Sigmoid colon (tissue), 6 donors: ENCODE measurements at regions not wholly inside any gene's neighbourhood (a gene's known extent, or its start where the extent isn't known, plus 50 kb on each side); places are given as distances from the start of the nearest gene placed in this dataset.

ENCODE experiments used
- DNase-seq: peaks from one replicate; pipeline ENCODE4 v3.0.0-alpha.2; 2019
- H3K27ac ChIP-seq, 4 donors: fragments of 200-600 bp; sonication (generic); one replicate each; pipeline ENCODE4 v1.5.1; 2016 to 2019; ENCODE audit warnings: mild to moderate bottlenecking in 1 of 4
- H3K27me3 ChIP-seq, 3 donors: fragments of 200-600 bp; sonication (generic); one replicate each; pipeline ENCODE4 v1.5.1; 2019; ENCODE audit warnings: mild to moderate bottlenecking in 1 of 3
- H3K36me3 ChIP-seq, 4 donors: fragments of 200-600 bp; sonication (generic); one replicate each; pipeline ENCODE4 v1.5.1; 2016 to 2019
- H3K4me1 ChIP-seq, 4 donors: fragments of 200-600 bp; sonication (generic); one replicate each; pipeline ENCODE4 v1.5.1; 2017 to 2019
- H3K4me3 ChIP-seq, 4 donors: fragments of 200-600 bp; sonication (generic); one replicate each; pipeline ENCODE4 v1.5.1; 2017 to 2019; ENCODE audit warnings: mild to moderate bottlenecking in 2 of 4, moderate library complexity in 1 of 4
- H3K9me3 ChIP-seq, 4 donors: fragments of 200-600 bp in 3 of 4; sonication (generic) in 3 of 4; one replicate each; pipeline versions ENCODE4 v1.5.1 to v1.6.1; 2013 to 2019
- EP300 ChIP-seq, 4 donors: sonication (generic); formaldehyde crosslinking; IDR thresholded peaks; one replicate each; pipeline ENCODE4 v1.6.1; 2017; ENCODE audit warnings: antibody characterized with exemption in 4 of 4
- POLR2A ChIP-seq, 2 donors: fragments of 450-650 bp; IDR thresholded peaks; one replicate each; pipeline ENCODE4 v1.6.1; 2016; ENCODE audit warnings: antibody characterized with exemption in 2 of 2, mild to moderate bottlenecking in 2 of 2, moderate library complexity in 2 of 2
- POLR2AphosphoS5 ChIP-seq, 4 donors: sonication (generic); formaldehyde crosslinking; IDR thresholded peaks; one replicate each; pipeline ENCODE4 v1.6.1; 2017; ENCODE audit warnings: antibody characterized with exemption in 4 of 4
- WGBS, 2 donors: extraction: QIAGEN DNeasy Blood & Tissue Kit; methylation state at CpG; one replicate each; pipeline ENCODE4 v1.1.7; 2013; 5-methylcytosine and 5-hydroxymethylcytosine counted together
- intact Hi-C: fragments of 100-400 bp; cut with DNase I; formaldehyde crosslinking; loops from one replicate; pipeline ENCODE4 v1.15.1; 2023
- TF ChIP-seq, protein P1 (sequence below), 4 experiments: fragments of 450-650 bp in 3 of 4; fragments of 200-600 bp in 1 of 4; IDR thresholded peaks; one replicate each; pipeline ENCODE4 v1.5.1; 2016 to 2019; ENCODE audit warnings: antibody characterized with exemption in 4 of 4, mild to moderate bottlenecking in 3 of 4, moderate library complexity in 2 of 4
- donor health status: healthy with polysubstance abuse.
- donor health status: healthy.

DNA sequence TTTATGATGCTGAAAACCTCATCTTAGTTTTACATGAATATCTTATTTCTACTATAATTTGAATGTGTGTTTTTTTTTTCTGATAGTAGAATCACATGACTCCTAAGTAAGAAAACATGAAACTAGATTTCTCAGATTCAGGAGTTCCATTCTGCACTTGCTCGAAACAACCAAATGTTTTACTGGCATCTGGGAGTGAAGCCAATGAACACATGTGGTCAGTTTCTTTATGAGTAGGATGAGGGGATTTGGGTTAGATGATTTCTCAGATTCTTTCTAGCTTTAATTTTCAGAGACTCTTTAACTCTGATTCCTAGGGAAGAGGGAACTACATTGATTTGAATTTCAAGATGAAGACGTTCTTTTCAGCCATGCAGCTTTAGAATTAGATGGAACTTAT lies 225.0 kb upstream of the NT5C1B start:
- Histone ChIP-seq H3K27me3 (no peaks in the 10 kb centered on the region), H3K9me3 (no peaks in the 10 kb centered on the region), H3K4me3 (no peak overlapping the region), H3K36me3 (no peaks in the 10 kb centered on the region), H3K27ac (no peak overlapping the region), H3K4me1 (no peaks in the 10 kb centered on the region)
- DNase-seq = no peak
- TF ChIP-seq, protein P1, sequence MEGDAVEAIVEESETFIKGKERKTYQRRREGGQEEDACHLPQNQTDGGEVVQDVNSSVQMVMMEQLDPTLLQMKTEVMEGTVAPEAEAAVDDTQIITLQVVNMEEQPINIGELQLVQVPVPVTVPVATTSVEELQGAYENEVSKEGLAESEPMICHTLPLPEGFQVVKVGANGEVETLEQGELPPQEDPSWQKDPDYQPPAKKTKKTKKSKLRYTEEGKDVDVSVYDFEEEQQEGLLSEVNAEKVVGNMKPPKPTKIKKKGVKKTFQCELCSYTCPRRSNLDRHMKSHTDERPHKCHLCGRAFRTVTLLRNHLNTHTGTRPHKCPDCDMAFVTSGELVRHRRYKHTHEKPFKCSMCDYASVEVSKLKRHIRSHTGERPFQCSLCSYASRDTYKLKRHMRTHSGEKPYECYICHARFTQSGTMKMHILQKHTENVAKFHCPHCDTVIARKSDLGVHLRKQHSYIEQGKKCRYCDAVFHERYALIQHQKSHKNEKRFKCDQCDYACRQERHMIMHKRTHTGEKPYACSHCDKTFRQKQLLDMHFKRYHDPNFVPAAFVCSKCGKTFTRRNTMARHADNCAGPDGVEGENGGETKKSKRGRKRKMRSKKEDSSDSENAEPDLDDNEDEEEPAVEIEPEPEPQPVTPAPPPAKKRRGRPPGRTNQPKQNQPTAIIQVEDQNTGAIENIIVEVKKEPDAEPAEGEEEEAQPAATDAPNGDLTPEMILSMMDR (IDR thresholded peaks at IDR 0.05) = no peak
- WGBS, 2 donors = 79 to 81% methylated on average over 2 of the region's 2 CpGs
- intact Hi-C loops = no loop called here

DNA sequence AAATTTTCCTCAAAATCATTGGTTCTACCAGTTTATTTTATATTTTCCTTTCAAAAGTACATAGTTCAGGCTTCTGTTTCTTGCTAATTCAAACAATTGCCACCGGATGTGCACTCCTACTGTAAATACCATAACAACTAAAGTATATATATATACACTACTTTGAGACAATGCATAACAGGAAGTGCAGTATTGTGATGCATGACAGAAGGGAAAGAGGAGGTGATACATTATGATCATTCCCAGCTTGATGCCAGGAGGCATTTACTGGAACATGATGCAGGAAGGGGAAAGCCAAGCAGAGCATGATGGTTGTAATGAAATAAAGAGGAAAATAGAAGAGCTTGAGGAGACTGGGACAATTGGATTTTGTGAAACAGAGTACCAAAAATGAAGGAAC lies 215.2 kb upstream of the NT5C1B start:
- no peak overlapping the region for H3K4me3 ChIP-seq
- WGBS, 2 donors = 65 to 82% methylated on average over 1 of the region's 1 CpG

DNA sequence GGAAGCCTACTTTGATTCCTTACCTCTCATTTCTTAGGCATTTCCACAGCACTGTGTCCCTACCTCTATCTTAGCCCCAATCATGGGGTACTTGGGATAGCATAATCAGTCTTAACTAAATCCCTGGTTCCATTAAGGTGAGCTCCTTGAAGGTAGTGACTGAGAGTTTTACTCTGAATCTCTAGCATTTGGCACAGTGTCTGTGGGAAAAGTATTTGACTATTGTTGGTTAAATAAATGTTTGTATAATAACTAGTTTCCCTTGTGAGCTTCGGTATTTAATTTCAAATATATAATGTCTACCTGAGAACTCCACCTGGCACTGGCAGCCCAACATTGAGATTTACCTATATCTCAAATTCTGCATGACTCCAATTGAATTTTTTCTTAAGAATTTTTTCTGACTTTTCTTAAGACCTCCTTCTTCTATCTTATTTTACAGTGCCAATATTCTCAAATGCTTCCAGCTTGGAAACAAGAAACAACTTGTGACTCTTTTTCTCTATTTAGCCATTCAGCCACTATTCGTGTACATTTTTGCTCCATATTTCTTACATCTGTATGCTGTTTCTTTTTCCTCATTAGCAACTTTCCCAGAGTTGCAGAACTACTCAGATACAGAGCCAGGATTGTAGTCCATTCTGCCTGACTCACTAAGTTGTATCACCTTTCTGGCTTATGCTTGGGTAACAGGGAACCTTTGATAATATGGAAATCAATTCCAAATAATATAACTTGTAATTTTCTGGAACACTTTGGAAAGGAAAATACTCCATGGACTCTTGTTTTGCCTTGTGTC lies 214.0 kb upstream of the NT5C1B start:
- Histone ChIP-seq H3K27ac (no peak overlapping the region), H3K4me3 (no peak overlapping the region), H3K36me3 (no peaks in the 10 kb centered on the region), H3K9me3 (no peaks in the 10 kb centered on the region), H3K4me1 (no peaks in the 10 kb centered on the region), H3K27me3 (no peaks in the 10 kb centered on the region)
- intact Hi-C loops = no loop called here
- TF ChIP-seq EP300 (IDR thresholded peaks at IDR 0.05) (no peak), POLR2A (IDR thresholded peaks at IDR 0.05) (no peak), POLR2AphosphoS5 (IDR thresholded peaks at IDR 0.05) (no peak)
- TF ChIP-seq, protein P1 (IDR thresholded peaks at IDR 0.05) = no peak
- 81 to 83% methylated on average over 2 of the region's 2 CpGs for WGBS, 2 donors
- no peak for DNase-seq

More for the DNA sequence above, 215.2 kb upstream of the NT5C1B start:
- Histone ChIP-seq H3K4me1 (no peaks in the 10 kb centered on the region), H3K36me3 (no peaks in the 10 kb centered on the region), H3K27me3 (no peaks in the 10 kb centered on the region), H3K9me3 (no peaks in the 10 kb centered on the region), H3K27ac (no peak overlapping the region)
- no peak for DNase-seq
- intact Hi-C loops = no loop called here
- TF ChIP-seq, protein P1 (IDR thresholded peaks at IDR 0.05) = no peak
- no peak for TF ChIP-seq EP300 (IDR thresholded peaks at IDR 0.05)
- no peak for TF ChIP-seq POLR2A (IDR thresholded peaks at IDR 0.05)
- TF ChIP-seq POLR2AphosphoS5 (IDR thresholded peaks at IDR 0.05) = no peak

DNA sequence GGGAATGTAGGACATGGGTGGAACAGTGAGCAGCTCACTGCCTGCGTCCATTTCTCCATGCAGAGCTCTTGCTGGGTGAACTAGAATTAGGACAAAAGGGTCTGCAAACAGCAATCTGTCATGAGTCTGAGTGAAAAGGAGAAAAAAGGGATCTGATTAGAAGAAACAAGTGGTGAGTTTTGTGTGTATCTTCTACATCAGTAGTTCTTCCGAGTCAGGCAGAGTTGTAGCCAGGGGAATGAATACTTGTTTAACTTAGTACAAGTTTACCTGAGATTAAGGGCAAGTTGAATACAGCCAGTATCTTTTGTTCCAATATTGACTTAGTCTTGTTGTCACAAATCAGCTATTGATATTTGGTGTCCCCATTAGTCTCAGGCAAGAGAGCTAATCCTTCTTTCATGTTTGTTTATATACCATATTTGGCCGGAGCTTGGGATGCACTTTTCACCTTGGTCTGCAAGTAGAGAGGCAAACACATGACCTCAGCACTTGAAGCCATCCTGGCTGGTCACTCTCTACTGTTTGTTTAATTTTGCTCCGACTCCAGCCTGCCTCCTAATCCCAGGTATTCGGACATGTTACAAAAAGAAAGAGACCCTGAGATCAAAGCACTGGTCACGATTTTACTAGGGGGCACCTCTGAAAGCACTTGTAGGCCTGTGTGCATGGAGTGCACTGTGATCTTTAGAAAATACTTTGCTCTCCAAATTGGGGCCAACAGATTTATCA lies 211.0 kb upstream of the NT5C1B start:
- Histone ChIP-seq H3K27me3 (no peaks in the 10 kb centered on the region), H3K9me3 (no peaks in the 10 kb centered on the region), H3K36me3 (no peaks in the 10 kb centered on the region), H3K27ac (no peak overlapping the region), H3K4me1 (no peaks in the 10 kb centered on the region), H3K4me3 (no peak overlapping the region)
- no peak for TF ChIP-seq POLR2AphosphoS5 (IDR thresholded peaks at IDR 0.05)
- TF ChIP-seq, protein P1 (IDR thresholded peaks at IDR 0.05) = no peak
- no peak for TF ChIP-seq EP300 (IDR thresholded peaks at IDR 0.05)
- TF ChIP-seq POLR2A (IDR thresholded peaks at IDR 0.05) = no peak
- WGBS, 2 donors = 84 to 86% methylated on average over 6 of the region's 6 CpGs
- no peak for DNase-seq
- intact Hi-C loops = no loop called here
